Transverse colon (tissue), 4 donors: ENCODE measurements at regions not wholly inside any gene's neighbourhood (a gene's known extent, or its start where the extent isn't known, plus 50 kb on each side); places are given as distances from the start of the nearest gene placed in this dataset.

Experiments
- DNase-seq: peaks from one replicate; pipeline ENCODE4 v3.0.0-alpha.2; 2019
- H3K27ac ChIP-seq, 4 donors: fragments of 200-600 bp; sonication (generic); 2 replicates each; pipeline ENCODE4 v1.5.1; 2016 to 2018; ENCODE audit warnings: inconsistent platforms in 4 of 4
- H3K27me3 ChIP-seq: fragments of 200-600 bp; sonication (generic); 2 replicates; pipeline ENCODE4 v1.5.1; 2017; ENCODE audit warnings: inconsistent platforms
- H3K36me3 ChIP-seq, 4 donors: fragments of 200-600 bp; sonication (generic); 2 replicates each; pipeline ENCODE4 v1.5.1; 2017 to 2019; ENCODE audit warnings: inconsistent platforms in 4 of 4
- H3K4me1 ChIP-seq, 4 donors: fragments of 200-600 bp; sonication (generic); 2 replicates each; pipeline ENCODE4 v1.5.1; 2017 to 2020; ENCODE audit warnings: inconsistent platforms in 4 of 4
- H3K4me3 ChIP-seq, 4 donors: fragments of 200-600 bp; sonication (generic); 1 replicate in 1 of 4; 2 replicates in 3 of 4; pipeline versions ENCODE4 v1.5.1 to v1.6.1; 2017 to 2019; ENCODE audit warnings: inconsistent platforms in 4 of 4
- H3K9me3 ChIP-seq, 2 donors: fragments of 200-600 bp; sonication (generic); 2 replicates each; pipeline ENCODE4 v1.5.1; 2017 to 2019; ENCODE audit warnings: inconsistent platforms in 2 of 2
- EP300 ChIP-seq: sonication (generic); formaldehyde crosslinking; IDR thresholded peaks from one replicate; pipeline ENCODE4 v1.6.1; 2017; ENCODE audit warnings: antibody characterized with exemption, low read depth
- POLR2A ChIP-seq: fragments of 450-650 bp; IDR thresholded peaks from one replicate; pipeline ENCODE4 v1.6.1; 2016; ENCODE audit warnings: antibody characterized with exemption, mild to moderate bottlenecking, moderate library complexity
- POLR2AphosphoS5 ChIP-seq, 3 donors: sonication (generic); formaldehyde crosslinking; IDR thresholded peaks; one replicate each; pipeline ENCODE4 v1.6.1; 2016; ENCODE audit warnings: antibody characterized with exemption in 3 of 3
- WGBS, 2 donors: methylation state at CpG; one replicate each; pipeline ENCODE4 v1.1.5; 2018; ENCODE audit warnings: low coverage in 1 of 2; 5-methylcytosine and 5-hydroxymethylcytosine counted together
- in situ Hi-C, 4 donors: fragments of 200-750 bp; cut with MboI; loops; one replicate each; pipeline versions ENCODE4 v1.15.0 to v1.15.1; 2017; ENCODE audit warnings: low sequenced_read_pairs in 3 of 4, low pct_ligation_motif_present in 1 of 4, low pct_unique_long_range_greater_than_20kb in 1 of 4
- intact Hi-C: fragments of 100-400 bp; cut with DNase I; formaldehyde crosslinking; loops from one replicate; pipeline ENCODE4 v1.15.1; 2023; ENCODE audit warnings: low total_unique reads
- TF ChIP-seq, protein P1 (sequence below), 5 experiments: fragments of 200-600 bp in 3 of 5; fragments of 450-650 bp in 2 of 5; sonication (generic) in 3 of 5; IDR thresholded peaks; 1 replicate in 2 of 5; 2 replicates in 3 of 5; pipeline ENCODE4 v1.5.1; 2016 to 2017; ENCODE audit warnings: antibody characterized with exemption in 5 of 5, inconsistent platforms in 3 of 5, mild to moderate bottlenecking in 2 of 5, moderate library complexity in 1 of 5

- H3K27me3 ChIP-seq, result no peaks in the 10 kb centered on the region
- peaks cover 0 to 4% (median 0%) of the 10 kb centered on the region in 4 donors for H3K4me1 ChIP-seq
- TF ChIP-seq EP300 (no peak), POLR2A (no peak), POLR2AphosphoS5 (IDR thresholded peaks at IDR 0.05) (no peak)
- TF ChIP-seq, protein P1, sequence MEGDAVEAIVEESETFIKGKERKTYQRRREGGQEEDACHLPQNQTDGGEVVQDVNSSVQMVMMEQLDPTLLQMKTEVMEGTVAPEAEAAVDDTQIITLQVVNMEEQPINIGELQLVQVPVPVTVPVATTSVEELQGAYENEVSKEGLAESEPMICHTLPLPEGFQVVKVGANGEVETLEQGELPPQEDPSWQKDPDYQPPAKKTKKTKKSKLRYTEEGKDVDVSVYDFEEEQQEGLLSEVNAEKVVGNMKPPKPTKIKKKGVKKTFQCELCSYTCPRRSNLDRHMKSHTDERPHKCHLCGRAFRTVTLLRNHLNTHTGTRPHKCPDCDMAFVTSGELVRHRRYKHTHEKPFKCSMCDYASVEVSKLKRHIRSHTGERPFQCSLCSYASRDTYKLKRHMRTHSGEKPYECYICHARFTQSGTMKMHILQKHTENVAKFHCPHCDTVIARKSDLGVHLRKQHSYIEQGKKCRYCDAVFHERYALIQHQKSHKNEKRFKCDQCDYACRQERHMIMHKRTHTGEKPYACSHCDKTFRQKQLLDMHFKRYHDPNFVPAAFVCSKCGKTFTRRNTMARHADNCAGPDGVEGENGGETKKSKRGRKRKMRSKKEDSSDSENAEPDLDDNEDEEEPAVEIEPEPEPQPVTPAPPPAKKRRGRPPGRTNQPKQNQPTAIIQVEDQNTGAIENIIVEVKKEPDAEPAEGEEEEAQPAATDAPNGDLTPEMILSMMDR (IDR thresholded peaks at IDR 0.05), result no peak
- intact Hi-C loops (no loop called here), in situ Hi-C loops (no loop called here)
- H3K27ac ChIP-seq, result no peak overlapping the region
- no peaks in the 10 kb centered on the region for H3K36me3 ChIP-seq
- no peak for DNase-seq
- H3K9me3 ChIP-seq, result no peaks in the 10 kb centered on the region
- 80% methylated on average over 7 of the region's 7 CpGs; no CpG with 5 or more reads in 1 of the 2 donors for WGBS, 2 donors
- no peak overlapping the region for H3K4me3 ChIP-seq
Measured at GRCh38 chr12:94712815-94713515, 62.6 kb upstream of the TMCC3 start.

DNA sequence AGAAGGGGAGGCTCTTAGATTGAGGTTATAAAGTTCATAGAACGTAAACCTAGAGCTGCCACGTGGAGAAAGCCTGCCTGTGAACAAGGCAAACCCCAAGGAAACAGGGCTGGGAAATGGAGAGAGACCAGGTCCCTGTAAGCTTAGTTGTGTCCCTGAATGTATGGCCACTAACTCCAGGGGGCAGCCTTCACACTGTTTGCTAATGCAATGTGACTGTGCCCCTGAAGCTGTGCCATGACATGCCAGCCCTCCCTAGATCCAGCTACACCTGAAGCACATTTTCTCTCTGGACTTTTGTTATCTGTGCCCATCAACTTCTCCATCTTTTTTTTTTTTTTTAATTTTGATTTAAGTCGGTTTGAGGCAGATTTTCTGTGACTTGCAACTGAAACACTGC is 60.6 kb upstream of the TMCC3 start:
- Histone ChIP-seq H3K36me3 (no peaks in the 10 kb centered on the region), H3K27me3 (no peaks in the 10 kb centered on the region), H3K4me1 (peaks cover 0 to 14% (median 0%) of the 10 kb centered on the region in 4 donors), H3K4me3 (no peak overlapping the region), H3K27ac (no peak overlapping the region), H3K9me3 (no peaks in the 10 kb centered on the region)
- WGBS, 2 donors, result 53 to 57% methylated on average over 1 to 3 of the region's 3 CpGs
- TF ChIP-seq POLR2A (no peak), POLR2AphosphoS5 (IDR thresholded peaks at IDR 0.05) (no peak), EP300 (no peak)
- TF ChIP-seq, protein P1 (IDR thresholded peaks at IDR 0.05), result peak in 4 of 5 experiments; percentile 20 to 25 (median 22)
- intact Hi-C loops (no loop called here), in situ Hi-C loops (no loop called here)
- DNase-seq, result peak; percentile 50

DNA sequence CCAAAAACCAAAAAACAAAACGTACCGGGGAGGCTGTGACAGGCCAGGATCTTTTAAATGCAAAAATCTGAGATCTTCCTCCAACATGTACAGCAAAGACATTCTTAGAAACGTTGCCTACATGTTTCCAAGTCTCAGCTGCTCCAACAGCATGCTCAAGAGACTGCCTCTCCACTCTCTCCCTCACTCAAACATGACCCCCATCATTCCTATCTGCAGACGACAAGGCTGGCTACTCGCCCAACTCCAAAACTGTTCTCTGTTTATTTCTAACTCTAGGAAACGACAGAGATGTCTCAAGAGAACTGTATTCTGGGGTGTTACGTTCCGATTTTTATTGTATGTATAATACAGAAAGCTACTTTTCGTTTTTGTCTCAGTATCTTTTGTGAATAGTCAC is 57.5 kb upstream of the TMCC3 start:
- in situ Hi-C loops, result no loop called here
- Histone ChIP-seq H3K9me3 (no peaks in the 10 kb centered on the region), H3K4me1 (peaks cover 0 to 33% (median 3%) of the 10 kb centered on the region in 4 donors), H3K27ac (peak overlapping the region in 2 of 4 donors; percentile 5 to 19), H3K4me3 (no peak overlapping the region), H3K36me3 (no peaks in the 10 kb centered on the region), H3K27me3 (no peaks in the 10 kb centered on the region)
- peak; percentile 17 for DNase-seq
- WGBS, 2 donors, result 51 to 63% methylated on average over 8 to 9 of the region's 9 CpGs
- no peak for TF ChIP-seq EP300
- no peak for TF ChIP-seq POLR2AphosphoS5 (IDR thresholded peaks at IDR 0.05)
- intact Hi-C loops, result no loop called here

DNA sequence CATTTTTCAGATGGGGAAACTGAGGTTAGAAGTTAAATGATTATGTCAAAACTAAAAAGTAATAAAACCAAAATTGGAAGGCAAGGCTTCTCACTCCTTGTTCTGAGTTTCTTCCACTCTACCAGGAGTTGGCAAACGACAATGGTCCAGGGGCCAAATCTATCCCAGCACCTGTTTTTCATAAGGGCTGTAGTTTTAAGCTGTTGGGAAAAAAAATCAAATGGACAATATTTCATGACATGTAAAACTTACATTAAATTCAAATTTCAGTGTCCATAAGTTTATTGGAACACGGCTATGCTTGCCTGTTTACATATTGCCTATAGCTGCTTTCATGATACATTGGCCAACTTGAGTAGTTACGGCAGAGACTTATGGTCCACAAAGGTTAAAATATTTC is 56.7 kb upstream of the TMCC3 start:
- Histone ChIP-seq H3K9me3 (no peaks in the 10 kb centered on the region), H3K36me3 (no peaks in the 10 kb centered on the region), H3K4me1 (peaks cover 0 to 33% (median 3%) of the 10 kb centered on the region in 4 donors), H3K27ac (no peak overlapping the region), H3K27me3 (no peaks in the 10 kb centered on the region), H3K4me3 (no peak overlapping the region)
- no peak for TF ChIP-seq POLR2AphosphoS5 (IDR thresholded peaks at IDR 0.05)
- TF ChIP-seq POLR2A, result no peak
- 92 to 94% methylated on average over 3 of the region's 3 CpGs for WGBS, 2 donors
- in situ Hi-C loops, result no loop called here
- DNase-seq, result no peak
- intact Hi-C loops, result no loop called here

DNA sequence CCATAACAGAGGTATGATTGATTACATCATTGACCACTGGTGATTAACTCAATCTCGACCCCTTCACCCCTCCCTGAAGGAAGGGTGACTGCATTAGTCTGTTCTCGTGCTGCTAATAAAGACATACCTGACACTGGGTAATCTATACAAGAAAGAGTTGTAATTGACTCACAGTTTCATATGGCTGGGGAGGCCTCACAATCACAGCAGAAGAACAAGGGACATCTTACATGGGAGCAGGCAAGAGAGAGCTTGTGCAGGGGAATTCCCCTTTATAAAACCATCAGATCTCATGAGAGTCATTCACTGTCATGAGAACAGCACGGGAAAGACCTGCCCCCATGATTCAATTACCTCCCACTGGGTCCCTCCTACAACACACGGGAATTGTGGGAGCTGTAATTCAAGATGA is 55.9 kb upstream of the TMCC3 start:
- DNase-seq, result no peak

More for the DNA sequence above, 55.9 kb upstream of the TMCC3 start:
- Histone ChIP-seq H3K9me3 (no peaks in the 10 kb centered on the region), H3K36me3 (no peaks in the 10 kb centered on the region), H3K27me3 (no peaks in the 10 kb centered on the region), H3K4me1 (peaks cover 0 to 33% (median 3%) of the 10 kb centered on the region in 4 donors), H3K27ac (no peak overlapping the region), H3K4me3 (no peak overlapping the region)
- TF ChIP-seq, protein P1 (IDR thresholded peaks at IDR 0.05), result no peak
- TF ChIP-seq POLR2A (no peak), POLR2AphosphoS5 (IDR thresholded peaks at IDR 0.05) (no peak), EP300 (no peak)
- WGBS, 2 donors, result 20 to 40% methylated on average over 1 to 4 of the region's 4 CpGs
- in situ Hi-C loops, result no loop called here
- intact Hi-C loops, result no loop called here
